Choroid plexus epithelial cell (primary cell): ENCODE measurements at regions not wholly inside any gene's neighbourhood (a gene's known extent, or its start where the extent isn't known, plus 50 kb on each side); places are given as distances from the start of the nearest gene placed in this dataset.

Source experiments
- DNase-seq: peaks from one replicate; pipeline ENCODE4 v3.0.0-alpha.2; 2010; ENCODE audit warnings: low read depth
- H3K4me3 ChIP-seq: 2 replicates; pipeline ENCODE4 v1.5.1; 2011; ENCODE audit warnings: low read depth, mild to moderate bottlenecking, control low read depth, low read length, moderate library complexity
- CTCF ChIP-seq: conservative IDR thresholded peaks from 2 replicates; pipeline ENCODE4 v1.5.1; 2011; ENCODE audit warnings: low read depth, mild to moderate bottlenecking, control low read depth, inconsistent platforms, low read length, moderate library complexity

- no peak for TF ChIP-seq CTCF
- DNase-seq: no peak
- no peak overlapping the region for H3K4me3 ChIP-seq
Measured at GRCh38 chr2:22992441-22992840, 392.5 kb upstream of the KLHL29 start.

- DNase-seq: no peak
- no peak for TF ChIP-seq CTCF
- no peak overlapping the region for H3K4me3 ChIP-seq
Measured at GRCh38 chr2:22993250-22993649, 391.7 kb upstream of the KLHL29 start.

- no peak for DNase-seq
- TF ChIP-seq CTCF: no peak
- no peak overlapping the region for H3K4me3 ChIP-seq
Measured at GRCh38 chr2:22995576-22995975, 389.4 kb upstream of the KLHL29 start.

GRCh38 chr2:22996911-22997310 lies 388.1 kb upstream of the KLHL29 start:
- H3K4me3 ChIP-seq: no peak overlapping the region
- no peak for TF ChIP-seq CTCF
- no peak for DNase-seq

- peak; percentile 12 for DNase-seq
- H3K4me3 ChIP-seq: no peak overlapping the region
- TF ChIP-seq CTCF: no peak
Measured at GRCh38 chr2:22998359-22998758, 386.6 kb upstream of the KLHL29 start.

GRCh38 chr2:22999951-23000350 lies 385.0 kb upstream of the KLHL29 start:
- no peak for TF ChIP-seq CTCF
- no peak overlapping the region for H3K4me3 ChIP-seq
- DNase-seq: no peak

GRCh38 chr2:23002234-23002633 lies 382.7 kb upstream of the KLHL29 start:
- no peak for TF ChIP-seq CTCF
- DNase-seq: no peak
- no peak overlapping the region for H3K4me3 ChIP-seq
